ENCODE measurements at regions not wholly inside any gene's neighbourhood (a gene's known extent, or its start where the extent isn't known, plus 50 kb on each side); places are given as distances from the start of the nearest gene placed in this dataset.

GRCh38 chr4:14431155-14432134, 570.8 kb upstream of the CPEB2 start:
- TF ChIP-seq CTCF (conservative IDR thresholded peaks at IDR 0.05): no peak

More at GRCh38 chr4:14431155-14432134, 570.8 kb upstream of the CPEB2 start:
- no peak overlapping the region for H3K14ac ChIP-seq (ENCODE audit: insufficient read depth, low read length)
- H3K18ac ChIP-seq (ENCODE audit: insufficient read length, low read depth, low read length): no peak overlapping the region
- H4K91ac ChIP-seq (ENCODE audit: insufficient read length, low read depth, low read length): no peak overlapping the region
- no peaks in the 10 kb centered on the region for H3K27me3 ChIP-seq (ENCODE audit: insufficient read depth, low read length)
- no peaks in the 10 kb centered on the region for H4K20me1 ChIP-seq (ENCODE audit: control insufficient read depth, insufficient read depth, insufficient read length)
- H3K4me1 ChIP-seq (ENCODE audit: insufficient read depth, low read length): no peaks in the 10 kb centered on the region
- Mint-ChIP-seq H3K27ac (no peak overlapping the region; a peak in 3 of 7 replicates), H3K4me3 (no peak overlapping the region), H3K9me3 (peaks cover 14 to 15% of the 10 kb centered on the region in 2 experiments), H3K36me3 (ENCODE audit: insufficient read depth in 1 of 3, low read depth in 3 of 3) (peaks cover 6 to 13% (median 9%) of the 10 kb centered on the region in 3 experiments), H3K27me3 (ENCODE audit: low read depth) (no peaks in the 10 kb centered on the region; the same call in 1 of the 2 replicates), H3K4me1 (peaks cover 4% of the 10 kb centered on the region in 2 experiments)
- no peak overlapping the region for H2BK5ac ChIP-seq (ENCODE audit: insufficient read length, low read length)
- DNase-seq: no peak
- H3K79me1 ChIP-seq (ENCODE audit: insufficient read depth, low read depth, low read length, poor library complexity, severe bottlenecking): no peaks in the 10 kb centered on the region
- no peak overlapping the region for H4K8ac ChIP-seq (replicated peaks; ENCODE audit: insufficient read length, low read depth, low read length)
- H3K23ac ChIP-seq (ENCODE audit: insufficient read length, low read depth, low read length): no peak overlapping the region
- no peak overlapping the region for H3K9ac ChIP-seq (ENCODE audit: extremely low read depth, insufficient read length, low read length)
- H2BK120ac ChIP-seq (ENCODE audit: low read depth, low read length, poor library complexity, severe bottlenecking): no peak overlapping the region
- H3K23me2 ChIP-seq (ENCODE audit: insufficient read length, low read depth, low read length, poor library complexity, severe bottlenecking): no peaks in the 10 kb centered on the region
- H3K4me2 ChIP-seq (ENCODE audit: insufficient read depth, insufficient read length, low read length): no peak overlapping the region
- no peak overlapping the region for H2AFZ ChIP-seq (ENCODE audit: low read length)
- no peak overlapping the region for H3T11ph ChIP-seq (ENCODE audit: low read length)
- H3K4ac ChIP-seq (ENCODE audit: low read depth, low read length): no peak overlapping the region
- H3K79me2 ChIP-seq (ENCODE audit: insufficient read depth, low read length): no peaks in the 10 kb centered on the region
- peaks cover 3% of the 10 kb centered on the region for H3K9me3 ChIP-seq (ENCODE audit: control insufficient read depth, low read depth, low read length)
- no peak overlapping the region for H2BK12ac ChIP-seq (ENCODE audit: insufficient read length, low read depth, low read length)
- H2BK20ac ChIP-seq (ENCODE audit: low read depth, low read length, poor library complexity, severe bottlenecking): no peak overlapping the region
- no peak overlapping the region for H4K5ac ChIP-seq (ENCODE audit: insufficient read length, low read depth, low read length)
- no peak overlapping the region for H3K27ac ChIP-seq (ENCODE audit: insufficient read length, low read depth, low read length)
- no CpG with 5 or more reads among the region's 3 CpGs for WGBS (ENCODE audit: extremely low coverage, insufficient read length, low lambda C conversion rate)
- no peak overlapping the region for H2AK5ac ChIP-seq (ENCODE audit: insufficient read length, low read length)
- no peak overlapping the region for H3K56ac ChIP-seq (ENCODE audit: insufficient read length, low read depth, low read length)
- no peak overlapping the region for H2BK15ac ChIP-seq (ENCODE audit: low read depth, low read length)

All from H9 (cell line).